ENCODE measurements at regions not wholly inside any gene's neighbourhood (a gene's known extent, or its start where the extent isn't known, plus 50 kb on each side); places are given as distances from the start of the nearest gene placed in this dataset.

GRCh38 chr14:94717808-94718207, 52.1 kb downstream of the GSC start:
- no peak for DNase-seq

GRCh38 chr14:94716976-94717375, 52.9 kb downstream of the GSC start:
- DNase-seq = no peak

- no peak for DNase-seq
These were observed 56.8 kb downstream of the GSC start for GRCh38 chr14:94713115-94713514.

GRCh38 chr14:94710731-94711130, 59.2 kb downstream of the GSC start:
- DNase-seq = no peak

GRCh38 chr14:94707494-94707893, 62.4 kb downstream of the GSC start:
- DNase-seq = no peak

- DNase-seq = no peak
These were observed 63.8 kb downstream of the GSC start for GRCh38 chr14:94706133-94706532.

- DNase-seq = no peak
These were observed 67.3 kb downstream of the GSC start for GRCh38 chr14:94702629-94703028.

GRCh38 chr14:94701861-94702370, 68.0 kb downstream of the GSC start:
- DNase-seq = no peak

GRCh38 chr14:94700336-94700735, 69.6 kb downstream of the GSC start:
- DNase-seq = no peak

GRCh38 chr14:94699831-94700230, 70.1 kb downstream of the GSC start:
- no peak for DNase-seq

- no peak for DNase-seq
These were observed 71.9 kb downstream of the GSC start for GRCh38 chr14:94697773-94698556.

- no peak for DNase-seq
These were observed 73.4 kb downstream of the GSC start for GRCh38 chr14:94696518-94696917.

- DNase-seq = no peak
These were observed 74.7 kb downstream of the GSC start for GRCh38 chr14:94695231-94695630.

- no peak for DNase-seq
These were observed 78.3 kb downstream of the GSC start for GRCh38 chr14:94691660-94692034.

- DNase-seq = no peak
These were observed 78.8 kb downstream of the GSC start for GRCh38 chr14:94690896-94691659.

GRCh38 chr14:94690486-94690885, 78.3 kb downstream of the SERPINA3 start:
- DNase-seq = no peak

- DNase-seq = no peak
These were observed 77.8 kb downstream of the SERPINA3 start for GRCh38 chr14:94689985-94690400.

GRCh38 chr14:94689218-94689984, 77.2 kb downstream of the SERPINA3 start:
- DNase-seq = peak; percentile 53

GRCh38 chr14:94686511-94687160, 74.4 kb downstream of the SERPINA3 start:
- DNase-seq = no peak

GRCh38 chr14:94685681-94686485, 73.7 kb downstream of the SERPINA3 start:
- DNase-seq = no peak

- no peak for DNase-seq
These were observed 73.0 kb downstream of the SERPINA3 start for GRCh38 chr14:94685166-94685581.

- no peak for DNase-seq
These were observed 70.5 kb downstream of the SERPINA3 start for GRCh38 chr14:94682736-94683135.
